Endothelial cell of umbilical vein (primary cell): ENCODE measurements at regions not wholly inside any gene's neighbourhood (a gene's known extent, or its start where the extent isn't known, plus 50 kb on each side); places are given as distances from the start of the nearest gene placed in this dataset.

Source experiments
- EZH2 ChIP-seq: IDR thresholded peaks from 2 replicates; pipeline ENCODE4 v1.6.1; 2012; ENCODE audit warnings: borderline replicate concordance, low read depth, mild to moderate bottlenecking, moderate library complexity, low read length, inconsistent platforms; ENCODE audit not compliant: severe bottlenecking
- MAX ChIP-seq: IDR thresholded peaks from 2 replicates; pipeline ENCODE4 v1.6.1; 2011; ENCODE audit not compliant: insufficient read depth, insufficient read length

- TF ChIP-seq EZH2 (no peak), MAX (no peak)
These were observed 451.3 kb upstream of the ZFHX3 start for GRCh38 chr16:73499276-73499675.
